Hematopoietic multipotent progenitor cell treated with erythropoietin and hydrocortisone succinate and interleukin-3 and kit ligand, for 6 days (in vitro differentiated cells): ENCODE measurements at regions not wholly inside any gene's neighbourhood (a gene's known extent, or its start where the extent isn't known, plus 50 kb on each side); places are given as distances from the start of the nearest gene placed in this dataset.

Experiments
- DNase-seq: peaks from one replicate; pipeline ENCODE4 v3.0.0-alpha.2; 2015

- DNase-seq = no peak
These were observed 496.8 kb upstream of the AKR1E2 start for GRCh38 chr10:4329225-4329624.

GRCh38 chr10:4326647-4327046 is 499.4 kb upstream of the AKR1E2 start:
- no peak for DNase-seq

- no peak for DNase-seq
These were observed 506.1 kb upstream of the AKR1E2 start for GRCh38 chr10:4319870-4320367.

- no peak for DNase-seq
These were observed 509.7 kb upstream of the AKR1E2 start for GRCh38 chr10:4316161-4316810.

GRCh38 chr10:4315551-4315950 is 510.5 kb upstream of the AKR1E2 start:
- DNase-seq = no peak

GRCh38 chr10:4313051-4313450 is 513.0 kb upstream of the AKR1E2 start:
- no peak for DNase-seq

- DNase-seq = no peak
These were observed 513.8 kb upstream of the AKR1E2 start for GRCh38 chr10:4312051-4312835.

- no peak for DNase-seq
These were observed 515.8 kb upstream of the AKR1E2 start for GRCh38 chr10:4310172-4310571.

GRCh38 chr10:4307910-4308309 is 518.1 kb upstream of the AKR1E2 start:
- DNase-seq = no peak

GRCh38 chr10:4306871-4307270 is 519.1 kb upstream of the AKR1E2 start:
- DNase-seq = no peak

GRCh38 chr10:4303045-4303444 is 518.0 kb upstream of the KLF6 start:
- DNase-seq = no peak

GRCh38 chr10:4301291-4302045 is 516.5 kb upstream of the KLF6 start:
- DNase-seq = no peak

GRCh38 chr10:4296161-4296560 is 511.2 kb upstream of the KLF6 start:
- DNase-seq = no peak

- DNase-seq = no peak
These were observed 510.2 kb upstream of the KLF6 start for GRCh38 chr10:4294996-4295792.

GRCh38 chr10:4294271-4294670 is 509.3 kb upstream of the KLF6 start:
- no peak for DNase-seq

- DNase-seq = no peak
These were observed 507.0 kb upstream of the KLF6 start for GRCh38 chr10:4291990-4292389.

GRCh38 chr10:4285121-4285520 is 500.1 kb upstream of the KLF6 start:
- no peak for DNase-seq

GRCh38 chr10:4283846-4284610 is 499.0 kb upstream of the KLF6 start:
- DNase-seq = no peak

- DNase-seq = no peak
These were observed 497.5 kb upstream of the KLF6 start for GRCh38 chr10:4282496-4282895.

GRCh38 chr10:4281190-4281825 is 496.3 kb upstream of the KLF6 start:
- no peak for DNase-seq

GRCh38 chr10:4280461-4281189 is 495.6 kb upstream of the KLF6 start:
- DNase-seq = no peak
